ENCODE measurements at regions not wholly inside any gene's neighbourhood (a gene's known extent, or its start where the extent isn't known, plus 50 kb on each side); places are given as distances from the start of the nearest gene placed in this dataset.

GRCh38 chr1:82160903-82161302, 360.2 kb downstream of the ADGRL2 start:
- TF ChIP-seq POLR2AphosphoS2 (IDR thresholded peaks at IDR 0.05; ENCODE audit: low read depth, low read length) (no peak), ZNF384 (IDR thresholded peaks at IDR 0.05; ENCODE audit: borderline replicate concordance, low read depth, low read length) (no peak), FOS (IDR thresholded peaks at IDR 0.05; ENCODE audit: borderline replicate concordance, extremely low read depth, insufficient read length) (no peak), EZH2 (IDR thresholded peaks at IDR 0.05; ENCODE audit: borderline replicate concordance, control insufficient read depth, low read depth, low read length) (no peak), PAX5 (IDR thresholded peaks at IDR 0.05; ENCODE audit: borderline replicate concordance, low read depth, low read length) (no peak), RAD21 (IDR thresholded peaks at IDR 0.05; ENCODE audit: insufficient read depth, low read depth, low read length) (no peak), BHLHE40 (IDR thresholded peaks at IDR 0.05; ENCODE audit: borderline replicate concordance in 1 of 2, low read depth in 2 of 2, low read length in 1 of 2) (no peak), REST (IDR thresholded peaks at IDR 0.05; ENCODE audit: low read depth, low read length) (no peak), RBBP5 (conservative IDR thresholded peaks at IDR 0.05) (no peak), ESRRA (IDR thresholded peaks at IDR 0.05; ENCODE audit: low read length) (no peak), RUNX3 (IDR thresholded peaks at IDR 0.05; ENCODE audit: low read length) (no peak), CEBPB (IDR thresholded peaks at IDR 0.05; ENCODE audit: borderline replicate concordance in 1 of 2, low read depth in 2 of 2, low read length in 2 of 2) (no peak), RB1 (IDR thresholded peaks at IDR 0.05; ENCODE audit: borderline replicate concordance) (no peak), POLR2AphosphoS5 (IDR thresholded peaks at IDR 0.05; ENCODE audit: low read length) (no peak)
